Astrocyte of the cerebellum (primary cell): ENCODE measurements at regions not wholly inside any gene's neighbourhood (a gene's known extent, or its start where the extent isn't known, plus 50 kb on each side); places are given as distances from the start of the nearest gene placed in this dataset.

ENCODE experiments used
- DNase-seq: peaks from one replicate; pipeline ENCODE4 v3.0.0-alpha.2; 2011; ENCODE audit warnings: low read depth
- H3K4me3 ChIP-seq: 2 replicates; pipeline ENCODE4 v1.5.1; 2011; ENCODE audit warnings: mild to moderate bottlenecking, low read depth, low read length, moderate library complexity
- CTCF ChIP-seq: IDR thresholded peaks from 2 replicates; pipeline ENCODE4 v1.5.1; 2012; ENCODE audit warnings: low read length, low read depth, moderate library complexity, mild to moderate bottlenecking; ENCODE audit errors: missing control alignments
- in situ Hi-C: cut with HindIII; loops from 2 replicates; pipeline ENCODE4 v1.10.0; 2017; ENCODE audit warnings: low sequenced_read_pairs

- no peak for TF ChIP-seq CTCF
- H3K4me3 ChIP-seq = no peak overlapping the region
- no peak for DNase-seq
- in situ Hi-C loops = no loop called here
Measured at GRCh38 chr13:27869436-27870095, 50.2 kb upstream of the PDX1 start.
